Stimulated activated CD4-positive, alpha-beta T cell treated with anti-CD3 and anti-CD28 coated beads, Interleukin-4, amount 100 ng/mL, for 1 hour (primary cell): ENCODE measurements at regions not wholly inside any gene's neighbourhood (a gene's known extent, or its start where the extent isn't known, plus 50 kb on each side); places are given as distances from the start of the nearest gene placed in this dataset.
"Not testable (repeated sequence)": the region's sequence is repeated elsewhere in the genome, so short reads cannot be mapped to it uniquely, and the experiment has no call there.

Experiments used
- DNase-seq: peaks from one replicate; pipeline ENCODE4 v3.0.0-alpha.2; 2020

DNA sequence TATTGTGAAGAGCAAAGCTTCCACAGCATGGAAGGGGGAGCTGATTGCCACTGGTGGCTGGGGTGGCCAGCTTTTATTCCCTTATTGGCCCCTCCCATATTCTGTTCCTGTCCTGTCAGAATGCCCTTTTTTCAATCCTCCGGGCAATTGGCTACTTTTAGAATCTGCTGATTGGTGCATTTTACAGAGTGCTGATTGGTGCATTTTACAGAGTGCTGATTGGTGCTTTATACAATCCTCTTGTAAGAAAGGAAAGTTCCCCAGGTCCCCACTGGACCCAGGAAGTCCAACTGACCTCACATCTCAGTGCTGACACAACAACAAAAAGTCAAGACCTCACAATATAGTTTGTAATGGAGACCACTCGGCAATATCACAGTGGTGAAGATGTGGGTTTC is 195.0 kb downstream of the SPATA31A6 start:
- DNase-seq, result no peak

DNA sequence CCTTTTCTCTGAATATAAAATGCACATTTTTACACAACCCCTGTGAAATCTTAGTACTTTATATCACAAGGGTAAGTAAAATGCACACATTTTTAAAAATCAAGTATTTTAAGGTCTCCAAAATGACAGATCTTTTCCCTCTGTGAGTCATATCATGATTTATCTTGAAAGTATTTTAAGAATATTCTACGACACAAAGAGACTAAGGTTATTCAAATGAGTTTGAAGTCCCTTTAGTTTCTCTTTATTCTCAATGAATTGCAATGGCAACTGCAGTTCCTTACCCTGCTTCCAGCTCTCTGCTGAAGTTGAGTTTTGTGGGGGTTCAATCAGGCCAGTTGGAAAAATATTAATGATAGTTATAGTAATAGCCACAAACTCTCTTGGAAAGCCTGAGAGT is 196.1 kb downstream of the SPATA31A6 start:
- DNase-seq, result not testable (repeated sequence)

DNA sequence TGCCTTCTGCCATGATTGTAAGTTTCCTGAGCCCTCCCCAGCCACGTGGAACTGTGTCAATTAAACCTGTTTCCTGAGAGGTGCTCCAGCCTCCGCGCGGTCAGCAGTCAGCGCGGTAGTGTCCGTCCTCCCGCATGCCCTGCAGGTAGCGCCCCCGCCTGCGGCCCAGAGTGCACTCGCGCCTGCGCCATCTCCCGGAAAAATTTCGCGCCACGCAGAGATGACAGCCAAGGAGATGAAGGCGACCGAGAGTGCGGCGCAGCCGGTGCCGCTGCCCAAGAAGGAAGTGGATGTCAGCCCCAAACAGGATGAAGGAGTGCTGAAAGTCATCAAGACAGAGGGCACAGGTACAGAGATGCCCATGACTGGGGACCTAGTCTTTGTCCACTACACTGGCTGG is 201.1 kb downstream of the SPATA31A6 start:
- not testable (repeated sequence) for DNase-seq

DNA sequence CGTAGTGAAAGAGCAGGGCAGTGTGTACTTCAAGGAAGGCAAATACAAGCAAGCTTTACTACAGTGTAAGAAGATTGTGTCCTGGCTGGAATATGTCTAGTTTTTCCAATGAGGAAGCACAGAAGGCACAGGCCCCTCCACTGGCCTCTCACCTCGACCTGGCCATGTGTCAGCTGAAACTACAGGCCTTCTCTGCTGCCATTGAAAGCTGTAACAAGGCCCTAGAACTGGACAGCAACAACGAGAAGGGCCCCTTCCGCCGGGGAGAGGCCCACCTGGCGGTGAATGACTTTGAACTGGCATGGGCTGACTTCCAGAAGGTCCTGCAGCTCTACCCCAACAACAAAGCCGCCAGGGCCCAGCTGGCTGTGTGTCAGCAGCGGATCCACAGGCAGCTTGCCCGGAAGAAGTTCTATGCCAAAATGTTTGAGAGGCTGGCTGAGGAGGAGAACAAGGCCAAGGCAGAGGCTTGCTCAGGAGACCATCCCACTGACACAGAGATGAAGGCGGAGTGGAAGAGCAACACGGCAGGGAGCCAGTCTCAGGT is 202.2 kb downstream of the SPATA31A6 start:
- not testable (repeated sequence) for DNase-seq

DNA sequence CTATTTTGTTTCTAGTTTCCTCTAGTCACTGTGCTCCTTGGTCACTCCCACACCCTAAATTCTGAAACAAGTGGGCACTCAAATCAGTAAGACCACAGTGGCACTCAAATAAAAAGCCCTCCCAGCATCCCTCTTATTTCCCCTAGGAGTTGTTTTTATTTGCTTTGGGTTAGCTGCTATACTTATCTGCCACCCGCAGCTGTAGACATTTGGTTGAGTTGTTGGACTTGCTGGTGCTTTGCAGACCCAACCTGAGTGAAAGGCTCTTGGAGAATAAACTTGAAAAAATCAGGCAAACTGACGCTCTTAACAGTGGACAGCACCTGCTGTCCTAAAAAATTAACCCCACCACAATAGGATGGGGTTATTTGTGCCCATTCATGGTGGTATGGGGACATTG is 203.0 kb downstream of the SPATA31A6 start:
- DNase-seq, result no peak

GRCh38 chr9:42388146-42388690 is 204.8 kb downstream of the SPATA31A6 start:
- DNase-seq, result no peak

DNA sequence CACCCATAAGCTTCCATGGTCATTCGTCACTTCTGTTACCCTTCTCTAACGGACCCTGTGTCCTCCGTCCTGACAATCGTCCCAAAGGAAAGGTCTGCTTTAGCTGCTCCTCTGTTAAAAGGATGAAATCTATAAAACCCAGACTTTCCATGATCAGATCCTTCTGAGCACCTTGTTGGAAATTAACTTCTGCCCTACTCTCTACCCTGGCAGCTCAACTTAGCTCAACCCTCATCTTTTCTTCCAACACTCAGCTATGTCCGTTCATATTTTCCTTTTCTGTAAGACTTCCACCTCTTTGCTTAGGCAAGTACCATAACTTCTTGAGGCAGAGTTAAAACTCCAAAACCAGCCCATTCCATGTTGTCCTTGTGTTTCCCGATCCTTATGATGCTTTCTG is 205.4 kb downstream of the SPATA31A6 start:
- no peak for DNase-seq

DNA sequence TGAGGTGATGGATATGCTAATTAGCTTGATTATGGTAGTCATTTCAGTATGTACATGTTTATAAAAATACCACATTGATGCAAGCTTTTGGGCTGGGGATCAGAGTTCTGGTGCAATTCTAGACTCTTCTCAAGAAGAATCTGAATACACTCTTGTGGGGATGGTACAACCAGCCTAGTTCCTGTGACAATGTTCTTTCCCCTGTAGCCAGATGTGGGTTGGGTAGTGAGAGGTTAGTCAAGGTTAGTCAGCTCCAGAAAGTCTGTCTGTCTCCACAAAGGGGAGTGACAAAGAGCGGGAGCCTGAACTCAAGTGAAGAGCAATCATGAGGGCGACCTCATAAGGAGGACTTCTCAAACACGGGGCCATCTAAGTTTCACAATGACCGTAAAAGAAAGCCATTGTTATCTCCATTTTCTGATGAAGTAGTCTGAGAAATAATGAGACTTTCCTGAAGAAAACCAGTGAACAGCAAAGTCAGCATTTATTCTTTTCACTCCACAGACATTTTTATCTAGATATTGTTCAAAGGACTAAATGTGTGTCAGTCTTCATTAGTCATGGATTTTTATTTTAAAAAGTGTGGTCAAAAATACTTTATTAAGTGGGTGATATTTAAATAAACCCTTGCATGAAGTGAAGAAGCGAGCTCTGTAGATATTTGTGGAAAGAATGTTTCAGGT is 209.5 kb downstream of the SPATA31A6 start:
- DNase-seq, result not testable (repeated sequence)

GRCh38 chr9:42396318-42396717 is 212.9 kb downstream of the SPATA31A6 start:
- DNase-seq, result no peak

DNA sequence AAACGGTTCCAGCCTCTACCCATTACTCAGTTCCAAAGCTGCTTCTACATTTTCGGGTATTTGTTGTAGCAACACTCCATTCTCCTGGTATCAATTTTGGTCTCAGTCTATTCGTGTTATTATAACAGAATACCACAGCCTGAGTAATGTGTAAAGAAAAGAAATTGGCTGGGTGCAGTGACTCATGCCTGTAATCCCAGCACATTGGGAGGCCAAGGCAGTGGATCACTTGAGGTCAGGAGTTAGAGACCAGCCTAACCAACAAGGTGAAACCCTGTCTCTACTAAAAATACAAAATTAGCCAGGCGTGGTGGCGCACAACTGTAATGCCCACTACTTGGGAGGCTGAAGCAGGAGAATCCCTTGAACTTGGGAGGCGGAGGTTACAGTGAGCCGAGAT is 213.9 kb downstream of the SPATA31A6 start:
- DNase-seq, result not testable (repeated sequence)

DNA sequence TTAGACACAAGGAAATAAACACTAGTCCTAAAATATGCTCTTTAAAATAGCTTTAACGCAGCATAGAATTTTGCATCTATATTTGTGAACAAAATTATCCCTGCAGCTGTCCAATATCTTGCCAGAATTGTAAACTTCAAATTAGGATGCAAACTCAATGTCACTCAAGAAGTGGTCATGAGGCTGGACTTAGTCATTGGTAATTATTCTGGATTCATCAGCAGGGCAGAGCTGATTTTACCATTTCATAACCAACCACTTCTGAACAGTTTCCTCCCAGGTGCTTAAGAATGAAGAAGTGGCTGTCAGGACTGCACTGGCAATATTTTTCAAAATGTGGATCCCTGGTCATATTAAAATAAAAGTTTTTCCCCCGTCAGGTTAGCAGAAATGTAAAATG is 219.5 kb downstream of the SPATA31A6 start:
- not testable (repeated sequence) for DNase-seq

DNA sequence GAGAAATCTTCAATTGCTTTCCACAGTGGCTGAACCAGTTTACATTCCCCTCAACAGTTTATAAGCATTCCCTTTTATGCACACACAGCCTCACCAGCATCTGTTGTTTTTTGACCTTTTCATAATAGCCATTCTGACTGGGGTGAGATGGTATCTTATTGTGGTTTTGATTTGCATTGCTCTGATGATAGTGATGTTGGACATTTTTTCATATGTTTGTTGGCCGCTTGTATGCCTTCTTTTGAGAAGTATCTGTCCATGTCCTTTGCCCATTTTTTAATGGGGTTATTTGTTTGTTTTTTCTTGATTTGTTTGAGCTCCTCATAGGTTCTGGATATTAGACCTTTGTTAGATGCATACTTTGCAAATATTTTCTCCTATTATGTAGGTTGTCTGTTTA is 226.1 kb downstream of the SPATA31A6 start:
- not testable (repeated sequence) for DNase-seq

- not testable (repeated sequence) for DNase-seq
Observed at GRCh38 chr9:42412354-42412753, 228.9 kb downstream of the SPATA31A6 start.

GRCh38 chr9:42414865-42415264 is 231.4 kb downstream of the SPATA31A6 start:
- not testable (repeated sequence) for DNase-seq

DNA sequence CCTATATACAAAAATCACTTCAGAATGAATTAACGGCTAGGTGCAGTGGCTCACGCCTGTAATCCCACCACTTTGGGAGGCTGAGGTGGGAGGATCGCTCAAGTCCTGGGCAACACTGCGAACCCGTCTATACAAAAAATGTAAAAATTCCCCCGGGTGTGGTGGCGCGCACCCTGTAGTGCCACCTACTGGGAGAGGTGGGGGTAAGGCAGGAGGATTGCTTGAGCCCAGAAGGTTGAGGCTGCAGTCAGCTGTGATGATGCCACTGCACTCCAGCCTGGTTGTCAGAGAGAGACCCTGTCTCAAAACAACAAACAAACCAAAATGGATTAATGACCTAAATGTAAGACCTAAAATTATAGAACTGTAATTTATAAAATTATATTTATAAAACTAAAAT is 236.2 kb downstream of the SPATA31A6 start:
- DNase-seq, result not testable (repeated sequence)

GRCh38 chr9:42420324-42420723 is 236.9 kb downstream of the SPATA31A6 start:
- not testable (repeated sequence) for DNase-seq

GRCh38 chr9:42421630-42422029 is 238.2 kb downstream of the SPATA31A6 start:
- DNase-seq, result not testable (repeated sequence)

GRCh38 chr9:42430674-42431615 is 247.5 kb downstream of the SPATA31A6 start:
- not testable (repeated sequence) for DNase-seq

GRCh38 chr9:42431616-42432010 is 248.2 kb downstream of the SPATA31A6 start:
- not testable (repeated sequence) for DNase-seq

DNA sequence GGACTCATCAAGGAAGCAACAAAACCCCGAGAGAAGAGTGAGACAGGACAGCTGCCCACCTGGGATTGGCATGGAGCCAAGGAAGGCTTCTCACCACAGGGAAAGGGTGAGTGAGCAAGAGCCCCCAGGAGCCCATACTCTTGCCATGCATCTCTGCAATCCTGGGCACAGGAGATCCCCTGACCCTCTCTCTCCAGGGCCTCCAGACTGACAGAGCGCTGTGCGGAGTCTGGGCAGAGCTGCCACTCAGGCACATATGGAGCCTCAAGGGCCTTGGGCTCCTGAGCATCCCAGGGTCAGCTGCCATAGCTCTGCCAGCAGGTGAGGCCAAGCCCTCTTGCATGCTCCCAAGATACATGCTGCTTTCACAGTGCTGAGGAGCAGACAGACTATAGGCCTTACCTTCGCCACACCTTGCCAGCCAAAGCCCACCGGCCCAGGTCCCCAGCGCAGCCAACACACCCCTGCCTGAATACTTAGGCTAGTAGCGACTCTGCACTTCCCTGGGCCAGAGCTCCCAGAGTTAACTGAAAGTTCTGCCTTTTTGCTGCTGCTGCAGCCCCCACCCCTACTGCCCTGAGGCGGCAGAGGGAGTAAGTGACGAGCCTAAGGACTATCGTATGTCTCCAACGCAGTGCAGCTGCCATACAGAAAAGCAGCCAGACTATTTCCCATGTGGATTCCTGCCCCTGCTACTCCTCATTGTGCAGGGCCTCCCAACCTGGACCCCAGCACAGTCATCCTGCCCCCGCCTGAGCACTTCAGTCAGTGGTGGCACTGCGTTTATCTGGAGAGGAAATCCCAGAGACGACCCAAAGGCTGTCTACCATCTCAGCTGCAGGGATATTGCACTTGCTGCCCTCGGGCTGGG is 251.6 kb downstream of the SPATA31A6 start:
- DNase-seq, result not testable (repeated sequence)

GRCh38 chr9:42435715-42436342 is 252.4 kb downstream of the SPATA31A6 start:
- DNase-seq, result not testable (repeated sequence)
